HG03442 (cell line): ENCODE measurements at regions not wholly inside any gene's neighbourhood (a gene's known extent, or its start where the extent isn't known, plus 50 kb on each side); places are given as distances from the start of the nearest gene placed in this dataset.
"Not testable (repeated sequence)": the region's sequence is repeated elsewhere in the genome, so short reads cannot be mapped to it uniquely, and the experiment has no call there.

Experiments
- ATAC-seq: cut with Tn5 transposase; IDR thresholded peaks from one replicate; pipeline ENCODE4 v1.9.1; 2021; ENCODE audit warnings: mild to moderate bottlenecking, moderate library complexity; ENCODE audit not compliant: unreplicated experiment

GRCh38 chr4:64857198-64857597, 447.9 kb upstream of the TECRL start:
- no peak for ATAC-seq

- no peak for ATAC-seq
These were observed 437.2 kb upstream of the TECRL start for GRCh38 chr4:64846417-64846816.

- no peak for ATAC-seq
These were observed 420.5 kb upstream of the TECRL start for GRCh38 chr4:64829749-64830148.

GRCh38 chr4:64824591-64824990, 415.3 kb upstream of the TECRL start:
- no peak for ATAC-seq

- no peak for ATAC-seq
These were observed 413.2 kb upstream of the TECRL start for GRCh38 chr4:64822405-64822804.

GRCh38 chr4:64821219-64821976, 412.1 kb upstream of the TECRL start:
- no peak for ATAC-seq

- no peak for ATAC-seq
These were observed 405.4 kb upstream of the TECRL start for GRCh38 chr4:64814616-64815015.

- ATAC-seq, result no peak
These were observed 398.6 kb upstream of the TECRL start for GRCh38 chr4:64807821-64808220.

- ATAC-seq, result no peak
These were observed 390.5 kb upstream of the TECRL start for GRCh38 chr4:64799751-64800150.

- ATAC-seq, result not testable (repeated sequence)
These were observed 389.6 kb upstream of the TECRL start for GRCh38 chr4:64798828-64799227.

GRCh38 chr4:64796581-64796980, 387.3 kb upstream of the TECRL start:
- no peak for ATAC-seq

GRCh38 chr4:64784125-64784524, 374.9 kb upstream of the TECRL start:
- ATAC-seq, result no peak

- ATAC-seq, result peak; percentile 77
These were observed 372.6 kb upstream of the TECRL start for GRCh38 chr4:64781737-64782326.

GRCh38 chr4:64780664-64781063, 371.4 kb upstream of the TECRL start:
- ATAC-seq, result no peak

GRCh38 chr4:64777286-64777685, 368.0 kb upstream of the TECRL start:
- no peak for ATAC-seq

GRCh38 chr4:64776820-64777219, 367.6 kb upstream of the TECRL start:
- no peak for ATAC-seq

GRCh38 chr4:64774626-64775025, 365.4 kb upstream of the TECRL start:
- no peak for ATAC-seq

- no peak for ATAC-seq
These were observed 361.9 kb upstream of the TECRL start for GRCh38 chr4:64771149-64771548.

GRCh38 chr4:64767547-64767946, 358.3 kb upstream of the TECRL start:
- no peak for ATAC-seq

GRCh38 chr4:64766565-64766964, 357.3 kb upstream of the TECRL start:
- no peak for ATAC-seq

GRCh38 chr4:64756016-64756415, 346.8 kb upstream of the TECRL start:
- ATAC-seq, result no peak

GRCh38 chr4:64747919-64748715, 338.9 kb upstream of the TECRL start:
- ATAC-seq, result no peak
